Right lobe of liver (tissue), 4 donors: ENCODE measurements at regions not wholly inside any gene's neighbourhood (a gene's known extent, or its start where the extent isn't known, plus 50 kb on each side); places are given as distances from the start of the nearest gene placed in this dataset.

Experiments used
- POLR2A ChIP-seq: fragments of 450-650 bp; IDR thresholded peaks from one replicate; pipeline ENCODE4 v1.6.1; 2017; ENCODE audit warnings: antibody characterized with exemption, mild to moderate bottlenecking
- TF ChIP-seq, protein P1 (sequence below), 4 donors: fragments of 200-600 bp in 3 of 4; fragments of 450-650 bp in 1 of 4; IDR thresholded peaks; one replicate each; pipeline versions ENCODE4 v1.5.1 to v1.8.0; 2016 to 2022; ENCODE audit warnings: antibody characterized with exemption in 4 of 4, mild to moderate bottlenecking in 2 of 4
- donor health status: DM: no; HTN: no; CAD: no.
- donor health status: DM: no; HTN: no; CAD: no.
- donor health status: DM: no; HTN: yes; CAD: no.

DNA sequence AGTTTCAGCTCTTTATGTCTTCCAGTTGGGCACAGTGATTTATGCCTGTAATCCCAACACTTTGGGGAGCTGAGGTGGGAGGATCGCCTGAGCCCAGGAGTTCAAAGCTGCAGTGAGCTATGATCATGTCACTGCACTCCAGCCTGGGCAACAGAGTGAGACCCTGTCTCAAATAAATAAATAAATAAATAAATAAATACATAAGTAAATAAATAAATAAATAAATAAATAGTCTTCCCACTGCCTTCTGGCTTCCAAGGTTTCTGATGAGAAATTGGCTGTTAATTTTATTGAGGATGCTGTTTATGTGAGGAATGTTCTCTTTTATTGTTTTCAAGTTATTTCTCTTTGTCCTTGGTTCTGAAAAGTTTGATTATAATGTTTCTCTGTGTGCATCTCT, 1507.6 kb upstream of the GOT2 start:
- TF ChIP-seq, protein P1, sequence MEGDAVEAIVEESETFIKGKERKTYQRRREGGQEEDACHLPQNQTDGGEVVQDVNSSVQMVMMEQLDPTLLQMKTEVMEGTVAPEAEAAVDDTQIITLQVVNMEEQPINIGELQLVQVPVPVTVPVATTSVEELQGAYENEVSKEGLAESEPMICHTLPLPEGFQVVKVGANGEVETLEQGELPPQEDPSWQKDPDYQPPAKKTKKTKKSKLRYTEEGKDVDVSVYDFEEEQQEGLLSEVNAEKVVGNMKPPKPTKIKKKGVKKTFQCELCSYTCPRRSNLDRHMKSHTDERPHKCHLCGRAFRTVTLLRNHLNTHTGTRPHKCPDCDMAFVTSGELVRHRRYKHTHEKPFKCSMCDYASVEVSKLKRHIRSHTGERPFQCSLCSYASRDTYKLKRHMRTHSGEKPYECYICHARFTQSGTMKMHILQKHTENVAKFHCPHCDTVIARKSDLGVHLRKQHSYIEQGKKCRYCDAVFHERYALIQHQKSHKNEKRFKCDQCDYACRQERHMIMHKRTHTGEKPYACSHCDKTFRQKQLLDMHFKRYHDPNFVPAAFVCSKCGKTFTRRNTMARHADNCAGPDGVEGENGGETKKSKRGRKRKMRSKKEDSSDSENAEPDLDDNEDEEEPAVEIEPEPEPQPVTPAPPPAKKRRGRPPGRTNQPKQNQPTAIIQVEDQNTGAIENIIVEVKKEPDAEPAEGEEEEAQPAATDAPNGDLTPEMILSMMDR (IDR thresholded peaks at IDR 0.05) = no peak
- no peak for TF ChIP-seq POLR2A
